Neural cell (in vitro differentiated cells): ENCODE measurements at regions not wholly inside any gene's neighbourhood (a gene's known extent, or its start where the extent isn't known, plus 50 kb on each side); places are given as distances from the start of the nearest gene placed in this dataset.

Experiments used
- H2AFZ ChIP-seq: fragments of 200-600, 300-800 bp; sonication (generic), shearing (Covaris generic); 2 replicates; pipeline ENCODE4 v1.6.0; 2014; ENCODE audit warnings: low read depth, mild to moderate bottlenecking, antibody characterized with exemption, low read length, moderate library complexity
- H3F3A ChIP-seq: fragments of 200-600 bp; shearing (Covaris generic); 2 replicates; pipeline ENCODE4 v1.6.1; 2016; ENCODE audit warnings: mild to moderate bottlenecking, moderate library complexity, mixed read lengths, antibody characterized with exemption, low read length; ENCODE audit not compliant: insufficient read depth, poor library complexity, severe bottlenecking
- H3K27ac ChIP-seq: fragments of 200-600, 300-800 bp; sonication (generic), shearing (Covaris generic); 2 replicates; pipeline ENCODE4 v1.5.1; 2014; ENCODE audit warnings: mild to moderate bottlenecking, low read length, moderate library complexity
- H3K27me3 ChIP-seq: fragments of 300-800, 200-600 bp; sonication (generic), shearing (Covaris generic); 2 replicates; pipeline ENCODE4 v1.6.0; 2014; ENCODE audit warnings: mild to moderate bottlenecking, low read depth, low read length, moderate library complexity; ENCODE audit not compliant: insufficient read depth
- H3K36me3 ChIP-seq: fragments of 300-800, 200-600 bp; sonication (generic), shearing (Covaris generic); 2 replicates; pipeline ENCODE4 v1.5.1; 2014; ENCODE audit warnings: mild to moderate bottlenecking, antibody characterized with exemption, low read length, moderate library complexity; ENCODE audit not compliant: insufficient read depth
- H3K4me2 ChIP-seq: fragments of 300-800, 200-600 bp; sonication (generic), shearing (Covaris generic); 2 replicates; pipeline ENCODE4 v1.6.0; 2014; ENCODE audit warnings: mild to moderate bottlenecking, low read length
- H3K4me3 ChIP-seq: fragments of 300-800, 200-600 bp; sonication (generic), shearing (Covaris generic); 2 replicates; pipeline ENCODE4 v1.5.1; 2014; ENCODE audit warnings: mild to moderate bottlenecking, low read length, moderate library complexity
- H3K79me2 ChIP-seq: fragments of 200-600 bp; shearing (Covaris generic); replicated peaks from 2 replicates; pipeline ENCODE4 v1.6.0; 2014; ENCODE audit warnings: mild to moderate bottlenecking, low read length, moderate library complexity; ENCODE audit not compliant: insufficient read depth
- H3K9ac ChIP-seq: fragments of 300-800, 200-600 bp; sonication (generic), shearing (Covaris generic); 2 replicates; pipeline ENCODE4 v1.6.1; 2016; ENCODE audit warnings: mild to moderate bottlenecking, low read length, mixed read lengths
- H3K9me2 ChIP-seq: fragments of 200-600 bp; shearing (Covaris generic); 2 replicates; pipeline ENCODE4 v1.6.1; 2016; ENCODE audit warnings: mild to moderate bottlenecking, low read length, mixed read lengths; ENCODE audit not compliant: insufficient read depth
- H3K9me3 ChIP-seq: fragments of 200-600, 300-800 bp; sonication (generic), shearing (Covaris generic); 2 replicates; pipeline ENCODE4 v1.6.1; 2016; ENCODE audit warnings: mild to moderate bottlenecking, mixed run types, low read length, moderate library complexity, mixed read lengths
- H4K20me1 ChIP-seq: fragments of 200-600 bp; shearing (Covaris generic); 2 replicates; pipeline ENCODE4 v1.6.1; 2016; ENCODE audit warnings: mild to moderate bottlenecking, mixed run types; ENCODE audit not compliant: insufficient read depth
- CTCF ChIP-seq: fragments of 450-650 bp; IDR thresholded peaks from 2 replicates; pipeline ENCODE4 v1.5.1; 2014; ENCODE audit warnings: antibody characterized with exemption, mild to moderate bottlenecking, moderate library complexity; ENCODE audit not compliant: poor library complexity, severe bottlenecking
- EP300 ChIP-seq: fragments of 450-650 bp; conservative IDR thresholded peaks from 2 replicates; pipeline ENCODE4 v1.6.1; 2014; ENCODE audit warnings: antibody characterized with exemption, mild to moderate bottlenecking, moderate library complexity; ENCODE audit not compliant: poor library complexity, severe bottlenecking
- EZH2 ChIP-seq: fragments of 200-600, 300-800 bp; shearing (Covaris generic), sonication (generic); IDR thresholded peaks from 2 replicates; pipeline ENCODE4 v1.6.1; 2014; ENCODE audit warnings: antibody characterized with exemption, low read length, borderline replicate concordance, mild to moderate bottlenecking; ENCODE audit not compliant: insufficient read depth, poor library complexity, severe bottlenecking
- MXI1 ChIP-seq: fragments of 450-650 bp; conservative IDR thresholded peaks from 2 replicates; pipeline ENCODE4 v1.6.1; 2014; ENCODE audit warnings: antibody characterized with exemption, mild to moderate bottlenecking; ENCODE audit not compliant: poor library complexity, severe bottlenecking
- POLR2AphosphoS5 ChIP-seq: IDR thresholded peaks from 2 replicates; pipeline ENCODE4 v1.6.1; 2012
- RAD21 ChIP-seq: fragments of 450-650 bp; conservative IDR thresholded peaks from 2 replicates; pipeline ENCODE4 v1.6.1; 2014; ENCODE audit warnings: antibody characterized with exemption, mild to moderate bottlenecking, moderate library complexity
- REST ChIP-seq: IDR thresholded peaks from 2 replicates; pipeline ENCODE4 v1.6.1; 2012; ENCODE audit warnings: borderline replicate concordance
- SMC3 ChIP-seq: fragments of 450-650 bp; conservative IDR thresholded peaks from 2 replicates; pipeline ENCODE4 v1.6.1; 2014; ENCODE audit warnings: antibody characterized with exemption, mild to moderate bottlenecking, moderate library complexity; ENCODE audit not compliant: poor library complexity
- TAF1 ChIP-seq: IDR thresholded peaks from 2 replicates; pipeline ENCODE4 v1.6.1; 2012; ENCODE audit warnings: low read depth

GRCh38 chr13:90951663-90952062, 395.8 kb upstream of the MIR17HG start:
- Histone ChIP-seq H3K27ac (no peak overlapping the region), H3K9ac (no peak overlapping the region), H3K79me2 (no peaks in the 10 kb centered on the region), H2AFZ (no peak overlapping the region), H3K36me3 (no peaks in the 10 kb centered on the region), H3K27me3 (no peaks in the 10 kb centered on the region), H3F3A (no peaks in the 10 kb centered on the region), H3K9me2 (no peaks in the 10 kb centered on the region), H3K9me3 (no peaks in the 10 kb centered on the region), H3K4me3 (no peak overlapping the region), H4K20me1 (no peaks in the 10 kb centered on the region), H3K4me2 (no peak overlapping the region)
- TF ChIP-seq TAF1 (no peak), MXI1 (no peak), EZH2 (no peak), REST (no peak), RAD21 (no peak), POLR2AphosphoS5 (no peak), CTCF (no peak), SMC3 (no peak), EP300 (no peak)

- no peaks in the 10 kb centered on the region for H3K9me3 ChIP-seq
- H3F3A ChIP-seq, result no peaks in the 10 kb centered on the region
- no peak overlapping the region for H3K27ac ChIP-seq
- TF ChIP-seq CTCF, result no peak
- no peak for TF ChIP-seq EP300
- no peak for TF ChIP-seq REST
- no peak for TF ChIP-seq EZH2
- TF ChIP-seq SMC3, result no peak
- no peak for TF ChIP-seq TAF1
- no peak for TF ChIP-seq MXI1
- TF ChIP-seq POLR2AphosphoS5, result no peak
- no peak for TF ChIP-seq RAD21
- H3K36me3 ChIP-seq, result no peaks in the 10 kb centered on the region
- H4K20me1 ChIP-seq, result no peaks in the 10 kb centered on the region
- H3K9me2 ChIP-seq, result no peaks in the 10 kb centered on the region
- no peak overlapping the region for H3K9ac ChIP-seq
- H3K79me2 ChIP-seq, result no peaks in the 10 kb centered on the region
- H2AFZ ChIP-seq, result no peak overlapping the region
- H3K4me3 ChIP-seq, result no peak overlapping the region
- no peak overlapping the region for H3K4me2 ChIP-seq
- H3K27me3 ChIP-seq, result no peaks in the 10 kb centered on the region
Measured at GRCh38 chr13:90952326-90952725, 395.2 kb upstream of the MIR17HG start.
